ENCODE measurements at regions not wholly inside any gene's neighbourhood (a gene's known extent, or its start where the extent isn't known, plus 50 kb on each side); places are given as distances from the start of the nearest gene placed in this dataset.

- no peak for DNase-seq (ENCODE audit: extremely low read depth, low read depth)
- no peak for TF ChIP-seq CTCF (IDR thresholded peaks at IDR 0.05; ENCODE audit: low read depth, low read length)
Observed at GRCh38 chr5:98041661-98042060, 731.8 kb upstream of the RGMB start.

DNA sequence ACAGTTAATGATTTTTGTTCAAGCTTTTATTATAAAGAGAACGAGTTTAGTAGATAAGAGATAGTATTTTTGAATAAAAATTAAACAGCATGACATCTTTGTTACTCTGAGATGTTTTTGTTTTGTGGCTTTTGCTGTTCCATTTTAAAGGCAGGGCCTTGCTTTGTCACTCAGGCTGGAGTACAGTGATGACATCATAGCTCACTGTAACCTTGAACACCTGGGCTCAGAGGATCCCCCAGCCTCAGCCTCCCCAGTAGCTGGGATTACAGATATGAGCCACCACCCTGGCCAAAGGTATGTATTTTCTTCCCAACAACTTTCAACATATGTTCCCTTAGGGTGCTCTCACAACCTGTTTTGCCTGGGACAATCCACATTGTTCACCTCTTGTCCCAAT is 730.9 kb upstream of the RGMB start:
- no peak for TF ChIP-seq CTCF (IDR thresholded peaks at IDR 0.05; ENCODE audit: low read depth, low read length)
- DNase-seq (ENCODE audit: extremely low read depth, low read depth) = no peak

DNA sequence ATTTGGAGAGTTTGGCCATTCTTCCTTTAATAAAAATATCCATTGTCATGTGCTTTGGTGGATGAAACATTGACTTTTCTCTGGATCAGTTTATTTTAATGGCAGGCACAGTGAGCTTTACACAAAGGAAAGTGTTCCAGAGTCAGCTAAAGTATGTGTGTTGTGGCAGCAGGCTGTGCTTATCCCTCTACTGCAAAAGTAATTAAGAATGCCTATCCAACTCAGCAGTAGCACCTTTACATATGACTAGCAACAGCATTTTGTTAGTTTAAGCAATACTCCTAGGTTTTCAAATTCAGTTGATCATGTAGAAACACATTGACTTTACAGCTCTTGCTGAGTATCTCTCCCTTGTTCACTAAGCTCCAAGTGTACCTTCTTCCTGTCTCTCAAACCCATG is 730.5 kb upstream of the RGMB start:
- TF ChIP-seq CTCF (IDR thresholded peaks at IDR 0.05; ENCODE audit: low read depth, low read length) = no peak
- no peak for DNase-seq (ENCODE audit: extremely low read depth, low read depth)

- TF ChIP-seq CTCF (IDR thresholded peaks at IDR 0.05; ENCODE audit: low read depth, low read length) = no peak
- no peak for DNase-seq (ENCODE audit: extremely low read depth, low read depth)
Observed at GRCh38 chr5:98050583-98050982, 722.9 kb upstream of the RGMB start.

GRCh38 chr5:98053170-98053569 is 720.3 kb upstream of the RGMB start:
- no peak for TF ChIP-seq CTCF (IDR thresholded peaks at IDR 0.05; ENCODE audit: low read depth, low read length)
- DNase-seq (ENCODE audit: extremely low read depth, low read depth) = no peak

- TF ChIP-seq CTCF (IDR thresholded peaks at IDR 0.05; ENCODE audit: low read depth, low read length) = no peak
- DNase-seq (ENCODE audit: extremely low read depth, low read depth) = no peak
Observed at GRCh38 chr5:98060148-98060547, 713.3 kb upstream of the RGMB start.

DNA sequence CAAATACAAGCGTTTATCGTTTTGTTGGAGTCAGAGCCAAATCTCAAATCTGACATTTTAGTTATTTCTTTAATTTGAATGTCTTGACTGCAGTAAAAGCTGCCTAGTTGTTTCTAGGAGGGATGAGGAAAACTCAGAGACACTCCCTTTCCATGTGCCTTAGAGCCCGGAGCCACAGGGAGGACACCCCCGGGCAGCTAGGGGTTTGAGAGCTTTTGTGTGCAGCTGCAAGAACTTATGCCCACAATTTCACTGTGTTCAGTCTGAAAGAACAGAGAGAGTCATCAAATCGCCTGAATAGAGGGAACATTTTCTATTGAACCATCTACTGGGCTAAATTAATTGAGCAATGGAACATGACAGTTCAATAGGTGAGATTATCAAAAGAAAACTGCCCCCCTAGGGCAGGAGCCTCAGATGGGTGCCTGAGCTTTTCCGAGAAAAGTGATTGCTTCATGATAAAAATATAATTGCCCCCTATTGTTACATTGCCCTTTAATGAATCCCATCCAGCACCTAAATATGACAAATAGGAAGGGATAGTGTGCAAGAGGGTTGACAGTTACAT is 709.3 kb upstream of the RGMB start:
- no peak for DNase-seq (ENCODE audit: extremely low read depth, low read depth)
- no peak for TF ChIP-seq CTCF (IDR thresholded peaks at IDR 0.05; ENCODE audit: low read depth, low read length)

All from AG09319 (cell line).